Keratinocyte (primary cell): ENCODE measurements at regions not wholly inside any gene's neighbourhood (a gene's known extent, or its start where the extent isn't known, plus 50 kb on each side); places are given as distances from the start of the nearest gene placed in this dataset.

Experiments
- DNase-seq: peaks from one replicate; pipeline ENCODE4 v3.0.0-alpha.2; 2011; ENCODE audit warnings: low read depth, missing footprints, low spot score
- FAIRE-seq: peaks from 2 replicates; lab custom pipeline; 2011; peaks lifted over from hg19 to GRCh38; lab: Jason Lieb, UNC
- H2AFZ ChIP-seq: 2 replicates; pipeline ENCODE4 v1.6.0; 2012; ENCODE audit warnings: low read length, control low read depth, inconsistent platforms; ENCODE audit not compliant: control insufficient read depth
- H3K27ac ChIP-seq: 2 replicates; pipeline ENCODE4 v1.5.1; 2011; ENCODE audit warnings: low read length; ENCODE audit not compliant: control insufficient read depth, insufficient read depth
- H3K27me3 ChIP-seq: 3 replicates; pipeline ENCODE4 v1.6.0; 2011; ENCODE audit warnings: low read length; ENCODE audit not compliant: control insufficient read depth, insufficient read depth; ENCODE audit errors: extremely low read depth
- H3K36me3 ChIP-seq, 2 experiments: 2 replicates in 1 of 2; 3 replicates in 1 of 2; pipeline ENCODE4 v1.5.1; 2011; ENCODE audit warnings: low read length in 2 of 2, mild to moderate bottlenecking in 1 of 2; ENCODE audit not compliant: control insufficient read depth in 2 of 2, insufficient read depth in 2 of 2; ENCODE audit errors: extremely low read depth in 1 of 2
- H3K4me1 ChIP-seq: 3 replicates; pipeline ENCODE4 v1.5.1; 2011; ENCODE audit warnings: low read length; ENCODE audit not compliant: control insufficient read depth, insufficient read depth; ENCODE audit errors: extremely low read depth
- H3K4me2 ChIP-seq: 3 replicates; pipeline ENCODE4 v1.6.0; 2011; ENCODE audit warnings: low read depth, low read length; ENCODE audit not compliant: control insufficient read depth, insufficient read depth; ENCODE audit errors: extremely low read depth
- H3K4me3 ChIP-seq, 3 experiments: fragments of 200-600 bp in 1 of 3; sonication (generic) in 1 of 3; 2 replicates in 2 of 3; 3 replicates in 1 of 3; pipeline ENCODE4 v1.5.1; 2011 to 2016; ENCODE audit warnings: low read length in 3 of 3, mild to moderate bottlenecking in 3 of 3, control low read depth in 2 of 3, inconsistent platforms in 1 of 3, low read depth in 1 of 3, mixed read lengths in 1 of 3, mixed run types in 1 of 3, moderate library complexity in 1 of 3; ENCODE audit not compliant: control insufficient read depth in 2 of 3, insufficient read depth in 2 of 3; ENCODE audit errors: extremely low read depth in 1 of 3
- H3K79me2 ChIP-seq: 2 replicates; pipeline ENCODE4 v1.6.0; 2012; ENCODE audit warnings: low read length; ENCODE audit not compliant: control insufficient read depth, insufficient read depth
- H3K9ac ChIP-seq: 3 replicates; pipeline ENCODE4 v1.6.0; 2011; ENCODE audit warnings: low read length; ENCODE audit not compliant: control insufficient read depth, insufficient read depth; ENCODE audit errors: extremely low read depth
- H3K9me1 ChIP-seq: 3 replicates; pipeline ENCODE4 v1.6.0; 2011; ENCODE audit warnings: low read length; ENCODE audit not compliant: control insufficient read depth, insufficient read depth; ENCODE audit errors: extremely low read depth
- H3K9me3 ChIP-seq: 2 replicates; pipeline ENCODE4 v1.5.1; 2012; ENCODE audit warnings: low read depth, low read length; ENCODE audit not compliant: control insufficient read depth
- H4K20me1 ChIP-seq: 3 replicates; pipeline ENCODE4 v1.6.0; 2011; ENCODE audit warnings: low read length; ENCODE audit not compliant: control insufficient read depth, insufficient read depth; ENCODE audit errors: extremely low read depth
- CTCF ChIP-seq, 3 experiments: IDR thresholded peaks in 1 of 3; conservative IDR thresholded peaks in 1 of 3; optimal IDR thresholded peaks in 1 of 3; 2 replicates in 2 of 3; 3 replicates in 1 of 3; pipeline versions ENCODE3 to v1.5.1; 2011; ENCODE audit warnings: low read length in 3 of 3, mild to moderate bottlenecking in 3 of 3, moderate library complexity in 2 of 3, control low read depth in 1 of 3, inconsistent platforms in 1 of 3; ENCODE audit not compliant: insufficient read depth in 2 of 3; ENCODE audit errors: extremely low read depth in 1 of 3
- EZH2 ChIP-seq: IDR thresholded peaks from one replicate; pipeline ENCODE4 v1.6.1; 2012; ENCODE audit warnings: inconsistent platforms, mild to moderate bottlenecking, low read length, moderate library complexity
- dilution Hi-C: fragments of 300-500 bp; cut with MboI; formaldehyde crosslinking; loops from one replicate; pipeline ENCODE4 v1.7.0; 2020; ENCODE audit warnings: low sequenced_read_pairs; ENCODE audit not compliant: extremely low pct_ligation_motif_present

GRCh38 chr1:36693603-36694002 is 210.9 kb upstream of the CSF3R start:
- Histone ChIP-seq H3K9ac (no peak overlapping the region), H3K9me1 (no peaks in the 10 kb centered on the region), H2AFZ (no peak overlapping the region), H3K27ac (no peak overlapping the region), H3K4me3 (no peak overlapping the region), H3K36me3 (no peaks in the 10 kb centered on the region), H3K4me1 (no peaks in the 10 kb centered on the region), H3K79me2 (no peaks in the 10 kb centered on the region), H4K20me1 (no peaks in the 10 kb centered on the region), H3K9me3 (no peaks in the 10 kb centered on the region), H3K27me3 (peaks cover 23% of the 10 kb centered on the region), H3K4me2 (no peak overlapping the region)
- FAIRE-seq (no peak), DNase-seq (no peak)
- TF ChIP-seq EZH2 (no peak), CTCF (optimal IDR thresholded peaks at IDR 0.05 in 1 of 3, IDR thresholded peaks at IDR 0.05 in 1 of 3, conservative IDR thresholded peaks at IDR 0.05 in 1 of 3; ENCODE audit: extremely low read depth in 1 of 3, insufficient read depth in 2 of 3, low read length in 3 of 3) (no peak)
- dilution Hi-C loops: no loop called here

- no peak overlapping the region for H3K9ac ChIP-seq
- no peaks in the 10 kb centered on the region for H4K20me1 ChIP-seq
- H3K27me3 ChIP-seq: peaks cover 19% of the 10 kb centered on the region
- H3K9me1 ChIP-seq: no peaks in the 10 kb centered on the region
- DNase-seq (no peak), FAIRE-seq (no peak)
- H3K4me3 ChIP-seq: no peak overlapping the region
- no peak overlapping the region for H3K4me2 ChIP-seq
- no peaks in the 10 kb centered on the region for H3K9me3 ChIP-seq
- no peaks in the 10 kb centered on the region for H3K36me3 ChIP-seq
- H3K27ac ChIP-seq: no peak overlapping the region
- H3K79me2 ChIP-seq: no peaks in the 10 kb centered on the region
- dilution Hi-C loops: no loop called here
- TF ChIP-seq EZH2 (no peak), CTCF (optimal IDR thresholded peaks at IDR 0.05 in 1 of 3, IDR thresholded peaks at IDR 0.05 in 1 of 3, conservative IDR thresholded peaks at IDR 0.05 in 1 of 3; ENCODE audit: extremely low read depth in 1 of 3, insufficient read depth in 2 of 3, low read length in 3 of 3) (no peak)
- no peaks in the 10 kb centered on the region for H3K4me1 ChIP-seq
- H2AFZ ChIP-seq: no peak overlapping the region
These were observed 210.4 kb upstream of the CSF3R start for GRCh38 chr1:36693161-36693525.
